Pancreas (tissue), 10 donors: ENCODE measurements at regions not wholly inside any gene's neighbourhood (a gene's known extent, or its start where the extent isn't known, plus 50 kb on each side); places are given as distances from the start of the nearest gene placed in this dataset.

Source experiments
- ATAC-seq, 4 donors: fragments of 200-7000 bp; cut with Tn5 transposase; one replicate each; pipeline versions ENCODE4 v1.8.0 to v1.9.1; 2020; ENCODE audit warnings: mild to moderate bottlenecking in 4 of 4, moderate library complexity in 4 of 4
- DNase-seq, 6 donors: peaks; one replicate each; pipeline ENCODE4 v3.0.0-alpha.2; 2020
- FAIRE-seq: peaks from 2 replicates; lab custom pipeline; 2012; peaks lifted over from hg19 to GRCh38; lab: Jason Lieb, UNC
- H3K27ac ChIP-seq, 4 donors: fragments of 200-600 bp; sonication (generic); 1 replicate in 3 of 4; 2 replicates in 1 of 4; pipeline versions ENCODE4 v1.5.0 to v1.8.0; 2020
- H3K27me3 ChIP-seq, 4 donors: fragments of 200-600 bp; one replicate each; pipeline ENCODE4 v1.8.0; 2021
- H3K36me3 ChIP-seq, 3 donors: fragments of 200-600 bp; sonication (generic) in 1 of 3; one replicate each; pipeline versions ENCODE4 v1.5.0 to v1.8.0; 2020 to 2021
- H3K4me1 ChIP-seq, 3 donors: fragments of 200-600 bp; one replicate each; pipeline ENCODE4 v1.8.0; 2021
- H3K4me3 ChIP-seq, 4 donors: fragments of 200-600 bp; sonication (generic) in 2 of 4; one replicate each; pipeline versions ENCODE4 v1.5.0 to v1.8.0; 2020 to 2021
- H3K9me3 ChIP-seq, 4 donors: fragments of 200-600 bp; one replicate each; pipeline ENCODE4 v1.8.0; 2021
- WGBS, 2 donors: extraction: QIAGEN DNeasy Blood & Tissue Kit; methylation state at CpG; one replicate each; pipeline ENCODE4 v1.1.7; 2013; 5-methylcytosine and 5-hydroxymethylcytosine counted together
- intact Hi-C, 3 donors: fragments of 100-400 bp; cut with DNase I; formaldehyde crosslinking; loops; one replicate each; pipeline versions ENCODE4 v1.11.1 to v1.14.2; 2022
- TF ChIP-seq, protein P1 (sequence below), 4 donors: fragments of 200-600 bp; sonication (generic) in 3 of 4; IDR thresholded peaks; one replicate each; pipeline versions ENCODE4 v1.5.0 to v1.8.0; 2021; ENCODE audit warnings: antibody characterized with exemption in 4 of 4
- donor health status: healthy with polysubstance abuse.
- donor health status: DM: no; HTN: no; CAD: no; lungs with moderate emphysema.
- donor health status: DM: no; HTN: no; CAD: no.
- donor health status: control.
- donor health status: control.
- donor health status: Bipolar disorder and iron deficiency.
- donor health status: DM: yes; HTN: yes; CAD: no.
- donor health status: DM: no; HTN: no; CAD: no.
- donor health status: DM: no; HTN: no; CAD: no.
- donor health status: DM: yes; HTN: yes; CAD: no.

DNA sequence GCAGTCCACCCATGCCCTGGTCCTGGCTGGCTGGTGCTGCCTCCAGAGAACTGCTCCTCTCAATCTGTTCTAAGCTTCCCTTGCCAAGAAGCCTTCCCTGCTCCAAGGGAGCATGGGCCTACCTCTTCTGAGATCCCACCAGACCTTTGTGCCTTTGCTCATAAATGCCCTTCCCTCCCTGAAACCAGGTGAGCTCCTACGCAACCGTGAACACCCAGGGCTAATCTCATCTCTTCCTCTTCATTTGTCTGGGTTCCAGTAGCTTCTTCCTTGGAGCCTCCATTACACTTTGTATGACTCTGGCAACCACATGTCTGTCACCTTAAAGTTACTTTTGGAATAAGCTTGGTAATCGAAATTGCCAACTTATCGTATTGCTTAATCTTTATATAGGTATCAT is 270.6 kb downstream of the PBX3 start:
- DNase-seq = no peak
- no peaks in the 10 kb centered on the region for H3K4me1 ChIP-seq
- no peaks in the 10 kb centered on the region for H3K9me3 ChIP-seq
- H3K36me3 ChIP-seq = no peaks in the 10 kb centered on the region
- no peak overlapping the region for H3K4me3 ChIP-seq
- intact Hi-C loops = no loop called here
- no peaks in the 10 kb centered on the region for H3K27me3 ChIP-seq
- FAIRE-seq = no peak
- H3K27ac ChIP-seq = no peak overlapping the region
- 88 to 93% methylated on average over 4 of the region's 4 CpGs for WGBS, 2 donors
- TF ChIP-seq, protein P1, sequence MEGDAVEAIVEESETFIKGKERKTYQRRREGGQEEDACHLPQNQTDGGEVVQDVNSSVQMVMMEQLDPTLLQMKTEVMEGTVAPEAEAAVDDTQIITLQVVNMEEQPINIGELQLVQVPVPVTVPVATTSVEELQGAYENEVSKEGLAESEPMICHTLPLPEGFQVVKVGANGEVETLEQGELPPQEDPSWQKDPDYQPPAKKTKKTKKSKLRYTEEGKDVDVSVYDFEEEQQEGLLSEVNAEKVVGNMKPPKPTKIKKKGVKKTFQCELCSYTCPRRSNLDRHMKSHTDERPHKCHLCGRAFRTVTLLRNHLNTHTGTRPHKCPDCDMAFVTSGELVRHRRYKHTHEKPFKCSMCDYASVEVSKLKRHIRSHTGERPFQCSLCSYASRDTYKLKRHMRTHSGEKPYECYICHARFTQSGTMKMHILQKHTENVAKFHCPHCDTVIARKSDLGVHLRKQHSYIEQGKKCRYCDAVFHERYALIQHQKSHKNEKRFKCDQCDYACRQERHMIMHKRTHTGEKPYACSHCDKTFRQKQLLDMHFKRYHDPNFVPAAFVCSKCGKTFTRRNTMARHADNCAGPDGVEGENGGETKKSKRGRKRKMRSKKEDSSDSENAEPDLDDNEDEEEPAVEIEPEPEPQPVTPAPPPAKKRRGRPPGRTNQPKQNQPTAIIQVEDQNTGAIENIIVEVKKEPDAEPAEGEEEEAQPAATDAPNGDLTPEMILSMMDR (IDR thresholded peaks at IDR 0.05) = no peak
- ATAC-seq = no peak

DNA sequence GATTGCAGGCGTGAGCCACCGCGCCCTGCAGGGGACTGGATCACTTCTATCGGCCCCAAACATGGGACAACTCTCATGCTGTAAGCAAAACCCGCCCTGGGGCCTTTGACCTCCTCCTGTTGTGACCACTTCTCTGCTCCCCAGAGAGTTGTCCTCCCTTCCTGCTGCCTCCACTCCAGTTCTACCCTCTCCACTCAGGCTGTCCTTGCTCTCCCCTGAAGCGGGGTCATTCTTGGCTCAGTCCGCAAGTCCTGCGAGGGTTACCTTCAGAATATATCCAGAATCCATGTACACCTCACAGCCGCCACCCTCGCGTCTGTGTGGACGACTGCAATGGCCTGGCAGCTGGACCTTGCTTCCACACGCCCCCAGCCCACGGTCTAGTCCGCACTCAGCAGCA is 273.7 kb downstream of the PBX3 start:
- peak in 1 of 6 donors; percentile 24 for DNase-seq
- Histone ChIP-seq H3K9me3 (no peaks in the 10 kb centered on the region), H3K27ac (no peak overlapping the region), H3K4me1 (no peaks in the 10 kb centered on the region), H3K4me3 (no peak overlapping the region), H3K36me3 (no peaks in the 10 kb centered on the region), H3K27me3 (no peaks in the 10 kb centered on the region)
- FAIRE-seq = no peak
- WGBS, 2 donors = 82 to 84% methylated on average over 15 of the region's 15 CpGs
- intact Hi-C loops = no loop called here
- TF ChIP-seq, protein P1 (IDR thresholded peaks at IDR 0.05) = no peak
- no peak for ATAC-seq

DNA sequence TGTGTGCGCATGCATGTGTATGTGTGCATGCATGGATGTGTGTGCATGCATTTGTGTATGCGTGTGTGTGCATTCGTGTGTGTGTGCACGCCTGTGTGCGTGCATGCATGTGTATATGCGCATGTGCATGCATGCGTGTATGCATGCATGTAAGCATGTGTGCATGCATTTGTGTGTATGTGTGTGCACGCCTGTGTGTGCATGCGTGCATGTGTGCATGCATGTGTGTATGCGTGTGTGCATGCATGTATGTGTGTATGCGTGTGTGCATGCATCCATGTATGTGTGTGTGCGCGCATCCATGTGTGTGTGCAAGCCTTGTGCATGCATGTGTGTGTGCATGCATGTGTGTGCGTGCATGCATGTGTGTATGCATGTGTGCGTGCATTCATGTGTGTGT is 276.8 kb downstream of the PBX3 start:
- no peak for FAIRE-seq
- no peaks in the 10 kb centered on the region for H3K4me1 ChIP-seq
- no peaks in the 10 kb centered on the region for H3K27me3 ChIP-seq
- TF ChIP-seq, protein P1 (IDR thresholded peaks at IDR 0.05) = no peak
- intact Hi-C loops = no loop called here
- H3K36me3 ChIP-seq = no peaks in the 10 kb centered on the region
- H3K27ac ChIP-seq = no peak overlapping the region
- WGBS, 2 donors = 86 to 93% methylated on average over 15 of the region's 15 CpGs
- no peak overlapping the region for H3K4me3 ChIP-seq
- peak in 1 of 6 donors; percentile 18 for DNase-seq
- no peak for ATAC-seq
- no peaks in the 10 kb centered on the region for H3K9me3 ChIP-seq

DNA sequence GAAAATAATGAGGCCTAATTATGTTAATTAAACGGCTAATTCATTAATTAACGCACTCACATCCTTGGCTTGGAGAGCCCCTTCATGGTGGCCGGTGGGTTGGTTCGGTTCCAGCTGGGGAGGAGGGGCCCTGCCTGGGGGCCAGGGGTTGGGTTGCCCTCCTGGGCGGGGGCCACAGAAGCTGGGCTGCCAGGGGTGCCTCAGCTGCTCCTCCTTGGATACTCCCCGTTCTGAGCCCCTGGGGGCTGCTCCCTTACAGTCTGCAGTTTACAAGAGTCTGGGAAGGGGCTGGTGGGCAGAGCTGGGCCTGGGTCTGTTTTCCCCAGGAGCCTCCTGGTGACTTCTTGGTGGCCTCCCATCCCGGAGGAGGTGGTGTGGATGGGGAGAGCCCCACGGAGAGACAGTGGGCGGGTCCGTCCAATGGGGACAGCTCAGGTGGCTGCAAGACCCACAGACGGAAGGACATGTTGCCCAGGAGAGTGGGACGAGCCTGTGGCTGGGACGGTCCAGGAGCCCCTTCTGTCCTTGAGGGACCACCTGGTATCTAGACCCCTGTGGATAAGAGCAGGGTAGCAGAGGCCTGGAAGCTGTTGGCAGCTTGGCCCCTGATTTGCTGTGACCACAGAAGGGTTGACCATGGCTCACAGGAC is 277.5 kb downstream of the PBX3 start:
- H3K27me3 ChIP-seq = no peaks in the 10 kb centered on the region
- 63 to 78% methylated on average over 13 of the region's 13 CpGs for WGBS, 2 donors
- DNase-seq = peak in 1 of 6 donors; percentile 41
- ATAC-seq = no peak
- no peak for FAIRE-seq
- no peak overlapping the region for H3K27ac ChIP-seq
- no peaks in the 10 kb centered on the region for H3K36me3 ChIP-seq
- TF ChIP-seq, protein P1 (IDR thresholded peaks at IDR 0.05) = no peak
- no peaks in the 10 kb centered on the region for H3K4me1 ChIP-seq
- intact Hi-C loops = no loop called here
- no peak overlapping the region for H3K4me3 ChIP-seq
- H3K9me3 ChIP-seq = no peaks in the 10 kb centered on the region

DNA sequence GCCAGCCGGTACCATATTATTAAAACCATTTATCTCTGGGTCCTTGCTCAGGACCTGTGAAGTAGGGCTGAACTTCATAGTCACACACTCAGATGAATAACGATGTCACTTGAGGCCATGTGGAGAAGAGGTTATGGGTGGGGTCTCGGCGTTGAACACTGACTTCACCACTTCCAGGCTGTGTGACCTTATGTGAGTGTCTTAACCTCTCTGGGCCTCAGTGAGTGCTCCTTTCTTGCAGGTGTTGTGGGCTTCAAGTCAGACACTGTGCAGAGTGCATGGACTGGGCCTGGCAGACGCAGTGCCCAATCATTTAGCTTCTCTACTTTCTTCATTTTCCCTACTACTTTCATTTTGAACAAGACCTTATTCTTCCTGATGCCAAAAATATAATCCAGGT is 278.8 kb downstream of the PBX3 start:
- WGBS, 2 donors = 86 to 91% methylated on average over 5 of the region's 5 CpGs
- FAIRE-seq (no peak), DNase-seq (peak in 1 of 6 donors; percentile 3), ATAC-seq (no peak)
- intact Hi-C loops = no loop called here
- no peaks in the 10 kb centered on the region for H3K4me1 ChIP-seq
- TF ChIP-seq, protein P1 (IDR thresholded peaks at IDR 0.05) = no peak
- no peak overlapping the region for H3K4me3 ChIP-seq
- H3K36me3 ChIP-seq = no peaks in the 10 kb centered on the region
- H3K27me3 ChIP-seq = no peaks in the 10 kb centered on the region
- H3K27ac ChIP-seq = no peak overlapping the region
- H3K9me3 ChIP-seq = no peaks in the 10 kb centered on the region
